ENCODE measurements at regions not wholly inside any gene's neighbourhood (a gene's known extent, or its start where the extent isn't known, plus 50 kb on each side); places are given as distances from the start of the nearest gene placed in this dataset.
A peak's percentile ranks its signal among the peaks of the same experiment; 100 is the strongest.

DNA sequence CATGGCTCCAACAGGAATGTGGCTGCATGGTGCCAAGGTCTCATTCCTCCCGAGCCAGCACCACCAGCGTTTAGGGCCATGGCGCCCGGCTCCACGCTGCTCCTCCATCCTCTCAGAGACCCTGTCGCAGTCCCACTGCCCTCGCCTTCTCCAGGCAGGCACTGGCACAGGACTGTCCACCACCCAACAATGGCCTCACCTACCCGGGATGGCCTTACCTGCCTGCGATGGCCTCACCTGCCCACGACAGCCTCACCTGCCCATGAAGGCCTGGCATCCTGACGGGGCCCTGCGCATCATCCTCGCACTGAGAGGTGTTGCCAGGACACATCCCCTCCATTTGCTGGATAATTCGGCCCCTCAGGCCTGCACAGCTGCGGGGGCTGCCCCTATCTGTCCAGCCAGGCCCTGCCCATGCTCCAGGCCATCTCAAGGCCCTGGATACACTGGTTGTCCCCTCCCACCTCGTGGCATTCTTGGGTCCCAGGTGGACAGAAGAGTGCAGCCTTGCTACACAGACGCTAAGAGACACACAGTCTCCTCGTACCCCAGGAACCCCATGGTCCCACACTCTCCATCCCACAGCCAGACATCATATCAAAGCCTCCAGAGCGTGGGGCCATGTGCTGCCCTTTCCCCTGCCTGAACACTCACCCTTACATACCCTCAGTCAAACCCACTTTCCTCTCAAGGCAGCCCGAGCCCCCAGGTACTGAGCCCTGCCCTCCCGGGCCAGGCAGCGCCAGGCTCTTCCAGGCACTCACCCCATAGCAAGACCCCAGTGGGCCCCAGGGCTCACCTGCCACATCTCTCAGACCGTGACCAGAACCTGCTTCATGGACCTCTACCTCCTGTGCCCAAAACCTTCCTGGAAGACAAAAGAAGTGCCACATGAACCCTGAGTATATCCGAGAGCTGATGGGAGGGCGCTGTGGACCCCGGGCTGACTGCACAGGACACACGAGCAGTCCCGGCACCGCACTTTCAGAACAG is 268.6 kb downstream of the EIPR1 start:
- Histone ChIP-seq H3K9ac (ENCODE audit: low read depth in 1 of 2, low read length in 2 of 2) (no peak overlapping the region), H3K4me1 (ENCODE audit: control insufficient read depth in 4 of 4, insufficient read depth in 4 of 4, low read length in 3 of 4) (no peaks in the 10 kb centered on the region), H3K27me3 (ENCODE audit: control insufficient read depth in 4 of 4, insufficient read depth in 4 of 4, low read length in 3 of 4) (no peaks in the 10 kb centered on the region), H3K4me3 (ENCODE audit: low read depth in 1 of 3, low read length in 3 of 3) (no peak overlapping the region), H3K9me3 (ENCODE audit: control insufficient read depth in 4 of 4, low read length in 3 of 4) (no peaks in the 10 kb centered on the region), H3K36me3 (ENCODE audit: control insufficient read depth in 4 of 4, insufficient read depth in 3 of 4, low read depth in 1 of 4, low read length in 3 of 4) (no peaks in the 10 kb centered on the region), H3K27ac (ENCODE audit: low read depth in 1 of 2, low read length in 2 of 2) (no peak overlapping the region)
- TF ChIP-seq RAD21 (IDR thresholded peaks at IDR 0.05), result no peak
- no peak for TF ChIP-seq EGR1 (IDR thresholded peaks at IDR 0.05; ENCODE audit: low read depth in 2 of 2)
- TF ChIP-seq FOXA2 (IDR thresholded peaks at IDR 0.05), result no peak
- no peak for TF ChIP-seq HNF4A (conservative IDR thresholded peaks at IDR 0.05)
- TF ChIP-seq JUND (IDR thresholded peaks at IDR 0.05), result no peak
- TF ChIP-seq, protein P1, sequence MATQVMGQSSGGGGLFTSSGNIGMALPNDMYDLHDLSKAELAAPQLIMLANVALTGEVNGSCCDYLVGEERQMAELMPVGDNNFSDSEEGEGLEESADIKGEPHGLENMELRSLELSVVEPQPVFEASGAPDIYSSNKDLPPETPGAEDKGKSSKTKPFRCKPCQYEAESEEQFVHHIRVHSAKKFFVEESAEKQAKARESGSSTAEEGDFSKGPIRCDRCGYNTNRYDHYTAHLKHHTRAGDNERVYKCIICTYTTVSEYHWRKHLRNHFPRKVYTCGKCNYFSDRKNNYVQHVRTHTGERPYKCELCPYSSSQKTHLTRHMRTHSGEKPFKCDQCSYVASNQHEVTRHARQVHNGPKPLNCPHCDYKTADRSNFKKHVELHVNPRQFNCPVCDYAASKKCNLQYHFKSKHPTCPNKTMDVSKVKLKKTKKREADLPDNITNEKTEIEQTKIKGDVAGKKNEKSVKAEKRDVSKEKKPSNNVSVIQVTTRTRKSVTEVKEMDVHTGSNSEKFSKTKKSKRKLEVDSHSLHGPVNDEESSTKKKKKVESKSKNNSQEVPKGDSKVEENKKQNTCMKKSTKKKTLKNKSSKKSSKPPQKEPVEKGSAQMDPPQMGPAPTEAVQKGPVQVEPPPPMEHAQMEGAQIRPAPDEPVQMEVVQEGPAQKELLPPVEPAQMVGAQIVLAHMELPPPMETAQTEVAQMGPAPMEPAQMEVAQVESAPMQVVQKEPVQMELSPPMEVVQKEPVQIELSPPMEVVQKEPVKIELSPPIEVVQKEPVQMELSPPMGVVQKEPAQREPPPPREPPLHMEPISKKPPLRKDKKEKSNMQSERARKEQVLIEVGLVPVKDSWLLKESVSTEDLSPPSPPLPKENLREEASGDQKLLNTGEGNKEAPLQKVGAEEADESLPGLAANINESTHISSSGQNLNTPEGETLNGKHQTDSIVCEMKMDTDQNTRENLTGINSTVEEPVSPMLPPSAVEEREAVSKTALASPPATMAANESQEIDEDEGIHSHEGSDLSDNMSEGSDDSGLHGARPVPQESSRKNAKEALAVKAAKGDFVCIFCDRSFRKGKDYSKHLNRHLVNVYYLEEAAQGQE (IDR thresholded peaks at IDR 0.05), result no peak
- no peak for TF ChIP-seq HNF4G (IDR thresholded peaks at IDR 0.05)
- WGBS, result 95% methylated on average over 29 of the region's 29 CpGs
- peak; percentile 24 for DNase-seq (ENCODE audit: low spot score)

DNA sequence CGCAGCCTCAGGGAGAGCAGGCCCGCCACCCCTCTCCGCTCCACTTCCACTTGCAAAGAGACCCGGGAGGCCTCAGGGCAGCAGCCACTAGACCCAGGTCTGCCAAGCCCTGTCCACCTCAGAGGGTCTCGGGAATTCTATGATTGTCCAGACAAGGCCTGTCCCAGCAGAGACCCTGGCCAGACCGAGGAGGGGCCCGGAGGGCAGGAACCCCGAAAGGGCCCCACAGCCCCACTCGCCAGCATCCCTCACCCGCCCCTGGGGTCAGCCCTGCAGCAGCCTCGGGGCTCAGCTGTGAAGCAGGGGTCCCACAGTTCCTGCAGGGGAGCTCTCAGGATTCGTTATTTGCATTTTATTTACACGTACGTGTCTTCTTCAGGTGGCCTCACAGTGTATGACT is 269.5 kb downstream of the EIPR1 start:
- Histone ChIP-seq H3K9ac (ENCODE audit: low read depth in 1 of 2, low read length in 2 of 2) (no peak overlapping the region), H3K36me3 (ENCODE audit: control insufficient read depth in 4 of 4, insufficient read depth in 3 of 4, low read depth in 1 of 4, low read length in 3 of 4) (no peaks in the 10 kb centered on the region), H3K4me1 (ENCODE audit: control insufficient read depth in 4 of 4, insufficient read depth in 4 of 4, low read length in 3 of 4) (no peaks in the 10 kb centered on the region), H3K27me3 (ENCODE audit: control insufficient read depth in 4 of 4, insufficient read depth in 4 of 4, low read length in 3 of 4) (no peaks in the 10 kb centered on the region), H3K9me3 (ENCODE audit: control insufficient read depth in 4 of 4, low read length in 3 of 4) (no peaks in the 10 kb centered on the region), H3K4me3 (ENCODE audit: low read depth in 1 of 3, low read length in 3 of 3) (no peak overlapping the region), H3K27ac (ENCODE audit: low read depth in 1 of 2, low read length in 2 of 2) (no peak overlapping the region)
- 94% methylated on average over 14 of the region's 14 CpGs for WGBS
- no peak for DNase-seq (ENCODE audit: low spot score)
- TF ChIP-seq NR2F2 (IDR thresholded peaks at IDR 0.05) (no peak), HNF4G (IDR thresholded peaks at IDR 0.05) (no peak), YY1 (IDR thresholded peaks at IDR 0.05) (no peak), FOXA2 (IDR thresholded peaks at IDR 0.05) (no peak), RAD21 (IDR thresholded peaks at IDR 0.05) (no peak), SP1 (IDR thresholded peaks at IDR 0.05) (no peak), JUND (IDR thresholded peaks at IDR 0.05) (no peak), RXRA (IDR thresholded peaks at IDR 0.05) (no peak), HNF4A (conservative IDR thresholded peaks at IDR 0.05) (no peak), FOXA1 (IDR thresholded peaks at IDR 0.05) (no peak), TAF1 (conservative IDR thresholded peaks at IDR 0.05) (no peak)
- TF ChIP-seq, protein P2, sequence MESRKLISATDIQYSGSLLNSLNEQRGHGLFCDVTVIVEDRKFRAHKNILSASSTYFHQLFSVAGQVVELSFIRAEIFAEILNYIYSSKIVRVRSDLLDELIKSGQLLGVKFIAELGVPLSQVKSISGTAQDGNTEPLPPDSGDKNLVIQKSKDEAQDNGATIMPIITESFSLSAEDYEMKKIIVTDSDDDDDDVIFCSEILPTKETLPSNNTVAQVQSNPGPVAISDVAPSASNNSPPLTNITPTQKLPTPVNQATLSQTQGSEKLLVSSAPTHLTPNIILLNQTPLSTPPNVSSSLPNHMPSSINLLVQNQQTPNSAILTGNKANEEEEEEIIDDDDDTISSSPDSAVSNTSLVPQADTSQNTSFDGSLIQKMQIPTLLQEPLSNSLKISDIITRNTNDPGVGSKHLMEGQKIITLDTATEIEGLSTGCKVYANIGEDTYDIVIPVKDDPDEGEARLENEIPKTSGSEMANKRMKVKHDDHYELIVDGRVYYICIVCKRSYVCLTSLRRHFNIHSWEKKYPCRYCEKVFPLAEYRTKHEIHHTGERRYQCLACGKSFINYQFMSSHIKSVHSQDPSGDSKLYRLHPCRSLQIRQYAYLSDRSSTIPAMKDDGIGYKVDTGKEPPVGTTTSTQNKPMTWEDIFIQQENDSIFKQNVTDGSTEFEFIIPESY (IDR thresholded peaks at IDR 0.05), result no peak
- TF ChIP-seq, protein P1 (IDR thresholded peaks at IDR 0.05), result no peak
- TF ChIP-seq, protein P3, sequence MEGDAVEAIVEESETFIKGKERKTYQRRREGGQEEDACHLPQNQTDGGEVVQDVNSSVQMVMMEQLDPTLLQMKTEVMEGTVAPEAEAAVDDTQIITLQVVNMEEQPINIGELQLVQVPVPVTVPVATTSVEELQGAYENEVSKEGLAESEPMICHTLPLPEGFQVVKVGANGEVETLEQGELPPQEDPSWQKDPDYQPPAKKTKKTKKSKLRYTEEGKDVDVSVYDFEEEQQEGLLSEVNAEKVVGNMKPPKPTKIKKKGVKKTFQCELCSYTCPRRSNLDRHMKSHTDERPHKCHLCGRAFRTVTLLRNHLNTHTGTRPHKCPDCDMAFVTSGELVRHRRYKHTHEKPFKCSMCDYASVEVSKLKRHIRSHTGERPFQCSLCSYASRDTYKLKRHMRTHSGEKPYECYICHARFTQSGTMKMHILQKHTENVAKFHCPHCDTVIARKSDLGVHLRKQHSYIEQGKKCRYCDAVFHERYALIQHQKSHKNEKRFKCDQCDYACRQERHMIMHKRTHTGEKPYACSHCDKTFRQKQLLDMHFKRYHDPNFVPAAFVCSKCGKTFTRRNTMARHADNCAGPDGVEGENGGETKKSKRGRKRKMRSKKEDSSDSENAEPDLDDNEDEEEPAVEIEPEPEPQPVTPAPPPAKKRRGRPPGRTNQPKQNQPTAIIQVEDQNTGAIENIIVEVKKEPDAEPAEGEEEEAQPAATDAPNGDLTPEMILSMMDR (IDR thresholded peaks at IDR 0.05; ENCODE audit: low read depth, low read length, missing input control), result no peak
- TF ChIP-seq, protein P4, sequence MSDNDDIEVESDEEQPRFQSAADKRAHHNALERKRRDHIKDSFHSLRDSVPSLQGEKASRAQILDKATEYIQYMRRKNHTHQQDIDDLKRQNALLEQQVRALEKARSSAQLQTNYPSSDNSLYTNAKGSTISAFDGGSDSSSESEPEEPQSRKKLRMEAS (IDR thresholded peaks at IDR 0.05), result no peak

Data from liver (tissue), 8 donors.